H1 (cell line): ENCODE measurements at regions not wholly inside any gene's neighbourhood (a gene's known extent, or its start where the extent isn't known, plus 50 kb on each side); places are given as distances from the start of the nearest gene placed in this dataset.

Experiments
- ATF3 ChIP-seq: IDR thresholded peaks from 2 replicates; pipeline ENCODE4 v1.6.1; 2011; ENCODE audit warnings: low read depth, mild to moderate bottlenecking, low read length; ENCODE audit not compliant: insufficient read depth
- BACH1 ChIP-seq: IDR thresholded peaks from 2 replicates; pipeline ENCODE4 v1.6.1; 2012; ENCODE audit warnings: low read length, improper control_type of control experiment
- BCL11A ChIP-seq, 2 experiments: IDR thresholded peaks; one replicate each; pipeline ENCODE4 v1.6.1; 2011; ENCODE audit warnings: low read depth in 2 of 2, low read length in 2 of 2, mild to moderate bottlenecking in 2 of 2
- CEBPB ChIP-seq: IDR thresholded peaks from 2 replicates; pipeline ENCODE4 v1.6.1; 2012; ENCODE audit warnings: low read depth, low read length
- CHD1 ChIP-seq: IDR thresholded peaks from 2 replicates; pipeline ENCODE4 v1.6.1; 2012; ENCODE audit warnings: low read depth, low read length, improper control_type of control experiment
- CTBP2 ChIP-seq: IDR thresholded peaks from 2 replicates; pipeline ENCODE4 v1.7.0; 2011; ENCODE audit warnings: borderline replicate concordance, mild to moderate bottlenecking, moderate library complexity, mixed read lengths, low read length; ENCODE audit not compliant: insufficient read depth, insufficient read length
- JUND ChIP-seq: IDR thresholded peaks from 2 replicates; pipeline ENCODE4 v1.6.1; 2011; ENCODE audit warnings: mild to moderate bottlenecking, improper control_type of control experiment, low read length
- KDM5A ChIP-seq: fragments of 200-600 bp; IDR thresholded peaks from 2 replicates; pipeline ENCODE4 v1.7.1; 2012; ENCODE audit warnings: mild to moderate bottlenecking, low read length, inconsistent platforms, mixed read lengths
- POLR2AphosphoS5 ChIP-seq: IDR thresholded peaks from 2 replicates; pipeline ENCODE4 v1.6.1; 2011; ENCODE audit warnings: low read depth, low read length
- SIN3A ChIP-seq, 2 experiments: IDR thresholded peaks in 1 of 2; conservative IDR thresholded peaks in 1 of 2; 2 replicates each; pipeline ENCODE4 v1.6.1; 2011 to 2012; ENCODE audit warnings: low read length in 2 of 2, improper control_type of control experiment in 1 of 2, low read depth in 1 of 2, mild to moderate bottlenecking in 1 of 2
- SRF ChIP-seq: IDR thresholded peaks from 2 replicates; pipeline ENCODE4 v1.6.1; 2011; ENCODE audit warnings: mild to moderate bottlenecking, low read depth, low read length, moderate library complexity

GRCh38 chr16:51762081-51762996 is 611.3 kb upstream of the SALL1 start (continued):
- TF ChIP-seq SIN3A (conservative IDR thresholded peaks at IDR 0.05 in 1 of 2, IDR thresholded peaks at IDR 0.05 in 1 of 2; ENCODE audit: low read depth in 1 of 2, low read length in 2 of 2): no peak
- TF ChIP-seq KDM5A: no peak
- no peak for TF ChIP-seq POLR2AphosphoS5
- no peak for TF ChIP-seq SRF
- TF ChIP-seq BCL11A (IDR thresholded peaks at IDR 0.05; ENCODE audit: low read depth in 2 of 2, low read length in 2 of 2): no peak
- no peak for TF ChIP-seq ATF3
- TF ChIP-seq BACH1: no peak
- no peak for TF ChIP-seq CHD1
- no peak for TF ChIP-seq CTBP2
- no peak for TF ChIP-seq CEBPB
- TF ChIP-seq JUND: no peak
